Mononuclear cell (primary cell): ENCODE measurements at regions not wholly inside any gene's neighbourhood (a gene's known extent, or its start where the extent isn't known, plus 50 kb on each side); places are given as distances from the start of the nearest gene placed in this dataset.
"Not testable (repeated sequence)": the region's sequence is repeated elsewhere in the genome, so short reads cannot be mapped to it uniquely, and the experiment has no call there.

ENCODE experiments used
- H3K27me3 ChIP-seq: 2 replicates; pipeline ENCODE4 v1.6.0; 2011; ENCODE audit warnings: low read length, control low read depth; ENCODE audit not compliant: insufficient read depth
- H3K4me1 ChIP-seq: 2 replicates; pipeline ENCODE4 v1.5.1; 2011; ENCODE audit warnings: mild to moderate bottlenecking, low read length, control low read depth; ENCODE audit not compliant: insufficient read depth
- H3K4me3 ChIP-seq: 2 replicates; pipeline ENCODE4 v1.5.1; 2011; ENCODE audit warnings: mild to moderate bottlenecking, low read length, moderate library complexity
- H3K9me3 ChIP-seq: 2 replicates; pipeline ENCODE4 v1.5.1; 2011; ENCODE audit warnings: low read depth, mild to moderate bottlenecking, control low read depth, low read length

- H3K4me1 ChIP-seq: peaks cover 54% of the 10 kb centered on the region
These were observed 272.3 kb upstream of the AMIGO2 start for GRCh38 chr12:47352067-47352466.

DNA sequence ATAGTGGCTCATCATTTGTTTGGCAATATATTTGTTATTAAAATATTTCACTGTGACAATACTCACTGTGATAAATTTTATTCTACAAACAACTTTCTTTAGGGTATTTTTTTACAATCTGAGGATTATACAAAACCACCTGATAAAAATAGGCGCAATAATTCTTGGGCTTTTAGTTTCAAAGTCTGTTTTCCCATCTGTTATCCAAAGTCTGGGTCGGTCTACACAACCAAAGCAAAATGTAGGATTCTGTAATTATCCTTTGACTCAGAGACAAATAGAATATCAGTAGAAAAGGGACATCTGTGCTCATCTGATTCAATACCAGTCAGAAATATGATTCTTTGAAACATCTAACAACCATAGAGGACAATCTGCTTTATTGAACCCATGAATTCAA is 271.8 kb upstream of the AMIGO2 start:
- H3K9me3 ChIP-seq: no peaks in the 10 kb centered on the region
- peaks cover 52% of the 10 kb centered on the region for H3K4me1 ChIP-seq
- H3K27me3 ChIP-seq: no peaks in the 10 kb centered on the region
- no peak overlapping the region for H3K4me3 ChIP-seq

More at GRCh38 chr12:47352067-47352466, 272.3 kb upstream of the AMIGO2 start:
- Histone ChIP-seq H3K9me3 (no peaks in the 10 kb centered on the region), H3K27me3 (no peaks in the 10 kb centered on the region), H3K4me3 (no peak overlapping the region)

DNA sequence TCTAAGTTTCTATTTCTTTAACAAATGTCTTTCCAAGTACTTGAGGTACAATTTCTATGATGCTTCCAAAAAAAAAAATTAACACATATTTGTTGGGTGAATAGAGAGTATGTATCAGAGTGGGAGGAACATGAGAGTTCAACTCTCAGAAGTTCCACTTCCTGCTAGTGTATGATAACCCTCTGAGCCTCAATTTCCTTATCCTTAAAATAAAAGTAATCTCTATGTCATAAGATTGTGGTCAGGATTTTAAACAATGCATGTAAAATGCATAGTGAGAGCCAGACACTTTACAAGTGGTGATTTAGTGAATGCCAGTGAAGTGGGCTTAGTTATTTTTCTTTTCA is 270.3 kb upstream of the AMIGO2 start:
- no peaks in the 10 kb centered on the region for H3K27me3 ChIP-seq
- peaks cover 37% of the 10 kb centered on the region for H3K4me1 ChIP-seq
- no peaks in the 10 kb centered on the region for H3K9me3 ChIP-seq
- no peak overlapping the region for H3K4me3 ChIP-seq

DNA sequence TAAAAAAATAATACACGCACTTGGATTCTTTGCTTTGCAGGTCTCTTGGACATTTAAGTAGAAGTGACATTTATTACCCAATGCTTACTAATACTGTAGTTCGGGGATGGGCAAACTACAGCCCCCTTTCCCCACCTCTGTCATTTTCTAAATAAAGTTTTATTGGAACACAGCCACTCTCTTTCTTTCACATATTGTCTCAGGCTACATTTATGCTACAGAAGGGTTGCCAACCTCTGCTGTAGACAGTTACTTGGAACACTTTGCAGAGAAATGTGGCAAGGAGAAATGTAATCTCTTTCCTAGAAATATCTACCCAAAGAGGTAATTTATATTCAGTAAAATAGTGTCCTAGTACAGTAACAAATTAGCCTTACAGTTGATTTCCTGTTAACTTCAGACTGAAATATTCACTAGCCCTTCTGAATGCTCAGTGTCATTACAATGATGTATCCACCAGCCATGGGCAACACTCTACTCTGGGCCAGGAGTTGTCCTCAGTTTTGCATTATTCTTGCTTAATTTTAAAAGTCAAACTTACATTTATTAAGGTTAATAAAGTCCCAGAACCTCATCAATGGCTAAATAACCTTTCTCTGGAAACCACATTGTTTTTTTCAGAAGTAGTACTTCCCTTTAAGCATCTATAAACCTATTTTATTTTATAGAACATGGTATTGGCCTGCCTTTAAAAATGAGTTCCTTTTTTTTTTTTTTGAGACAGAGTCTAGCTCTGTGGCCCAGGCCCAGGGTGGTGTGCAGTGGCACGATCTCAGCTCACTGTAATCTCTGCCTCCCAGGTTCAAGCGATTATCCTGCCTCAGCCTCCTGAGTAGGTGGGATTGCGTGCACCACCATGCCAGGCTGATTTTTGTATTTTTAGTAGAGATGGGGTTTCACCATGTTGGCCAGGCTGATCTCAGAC is 269.6 kb upstream of the AMIGO2 start:
- no peaks in the 10 kb centered on the region for H3K27me3 ChIP-seq
- peaks cover 36% of the 10 kb centered on the region for H3K4me1 ChIP-seq
- no peaks in the 10 kb centered on the region for H3K9me3 ChIP-seq
- no peak overlapping the region for H3K4me3 ChIP-seq

- Histone ChIP-seq H3K4me1 (peaks cover 28% of the 10 kb centered on the region), H3K27me3 (no peaks in the 10 kb centered on the region), H3K4me3 (no peak overlapping the region), H3K9me3 (no peaks in the 10 kb centered on the region)
These were observed 268.4 kb upstream of the AMIGO2 start for GRCh38 chr12:47348206-47348605.

DNA sequence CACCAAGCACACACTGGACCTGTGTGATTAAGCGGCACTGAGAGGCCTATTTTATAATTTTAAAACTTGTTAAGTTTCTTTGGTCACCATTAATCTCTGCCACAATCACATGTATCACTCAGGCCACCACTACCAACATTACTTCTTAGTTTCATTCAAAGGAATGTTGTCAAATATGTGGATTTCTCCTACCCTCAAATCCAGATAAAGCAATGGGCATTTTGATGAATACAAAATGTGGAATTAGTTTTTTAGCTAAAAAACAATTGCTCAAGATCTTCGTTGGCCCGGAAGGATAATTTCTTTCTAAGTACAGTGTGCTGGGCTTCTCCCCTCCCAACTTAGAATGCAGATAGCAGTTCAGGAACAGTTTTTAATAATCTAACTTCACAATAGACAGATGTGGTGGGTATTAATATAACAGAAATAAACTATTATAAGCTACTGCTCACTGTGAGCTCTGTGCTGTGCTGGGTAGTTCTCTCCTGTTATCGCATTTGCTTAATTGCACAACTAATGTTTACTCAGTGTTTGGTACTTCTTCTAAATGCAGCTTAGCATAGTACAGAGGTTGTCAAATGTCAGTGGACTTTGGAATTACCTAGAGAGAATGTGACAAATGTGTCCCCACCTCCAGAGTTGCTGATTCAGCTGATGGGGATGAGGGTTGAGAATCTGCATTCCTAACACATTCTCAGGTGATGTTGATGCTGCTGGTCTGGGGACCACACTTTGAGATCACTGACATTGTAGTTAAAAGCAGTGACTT is 266.7 kb upstream of the AMIGO2 start:
- Histone ChIP-seq H3K4me1 (peaks cover 28% of the 10 kb centered on the region), H3K9me3 (no peaks in the 10 kb centered on the region), H3K27me3 (no peaks in the 10 kb centered on the region)

GRCh38 chr12:47343684-47344567 is 264.2 kb upstream of the AMIGO2 start:
- no peaks in the 10 kb centered on the region for H3K27me3 ChIP-seq
- peaks cover 7% of the 10 kb centered on the region for H3K4me1 ChIP-seq
- H3K4me3 ChIP-seq: no peak overlapping the region
- H3K9me3 ChIP-seq: no peaks in the 10 kb centered on the region

More for the DNA sequence above, 266.7 kb upstream of the AMIGO2 start:
- H3K4me3 ChIP-seq: no peak overlapping the region

- Histone ChIP-seq H3K4me3 (no peak overlapping the region), H3K9me3 (no peaks in the 10 kb centered on the region), H3K27me3 (no peaks in the 10 kb centered on the region), H3K4me1 (no peaks in the 10 kb centered on the region)
These were observed 260.8 kb upstream of the AMIGO2 start for GRCh38 chr12:47340411-47341015.

DNA sequence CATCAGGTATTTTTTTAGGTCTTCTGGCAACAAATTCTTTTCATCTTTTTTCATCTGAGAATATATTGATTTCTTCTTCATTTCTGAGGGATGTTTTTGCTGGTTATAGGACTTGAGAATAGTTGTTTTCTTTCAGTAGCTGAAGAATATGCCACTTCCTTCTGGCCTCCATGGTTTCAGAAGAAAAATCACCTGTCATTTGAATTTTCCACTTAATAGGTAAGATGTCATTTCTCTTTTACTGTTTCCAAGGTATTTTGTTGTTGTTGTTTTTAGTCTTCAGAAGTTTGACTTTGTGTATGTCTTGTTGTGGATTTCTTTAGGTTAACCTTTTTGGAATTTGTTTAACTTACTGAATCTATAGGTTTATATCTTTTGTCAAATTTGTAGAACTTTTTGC is 257.8 kb upstream of the AMIGO2 start:
- Histone ChIP-seq H3K4me3 (no peak overlapping the region), H3K9me3 (no peaks in the 10 kb centered on the region), H3K27me3 (no peaks in the 10 kb centered on the region), H3K4me1 (no peaks in the 10 kb centered on the region)

DNA sequence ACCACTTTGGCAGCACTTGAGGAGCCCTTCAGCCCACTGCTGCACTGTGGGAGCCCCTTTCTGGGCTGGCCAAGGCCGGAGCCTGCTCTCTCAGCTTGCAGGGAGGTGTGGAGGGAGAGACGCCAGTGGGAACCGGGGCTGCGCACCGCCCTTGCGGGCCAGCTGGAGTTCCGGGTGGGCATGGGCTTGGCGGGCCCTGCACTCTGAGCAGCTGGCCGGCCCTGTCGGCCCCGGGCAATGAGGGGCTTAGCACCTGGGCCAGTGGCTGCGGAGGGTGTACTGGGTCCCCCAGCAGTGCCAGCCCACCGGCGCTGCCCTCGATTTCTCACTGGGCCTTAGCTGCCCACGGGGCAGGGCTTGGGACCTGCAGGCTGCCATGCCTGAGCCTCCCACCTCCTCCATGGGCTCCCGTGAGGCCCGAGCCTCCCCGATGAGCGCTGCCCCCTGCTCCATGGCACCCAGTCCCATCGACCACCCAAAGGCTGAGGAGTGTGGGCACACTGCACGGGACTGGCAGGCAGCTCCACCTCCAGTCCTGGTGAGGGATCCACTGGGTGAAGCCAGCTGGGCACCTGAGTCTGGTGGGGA is 253.6 kb upstream of the AMIGO2 start:
- not testable (repeated sequence) for H3K4me1 ChIP-seq, H3K4me3 ChIP-seq, H3K9me3 ChIP-seq, H3K27me3 ChIP-seq

DNA sequence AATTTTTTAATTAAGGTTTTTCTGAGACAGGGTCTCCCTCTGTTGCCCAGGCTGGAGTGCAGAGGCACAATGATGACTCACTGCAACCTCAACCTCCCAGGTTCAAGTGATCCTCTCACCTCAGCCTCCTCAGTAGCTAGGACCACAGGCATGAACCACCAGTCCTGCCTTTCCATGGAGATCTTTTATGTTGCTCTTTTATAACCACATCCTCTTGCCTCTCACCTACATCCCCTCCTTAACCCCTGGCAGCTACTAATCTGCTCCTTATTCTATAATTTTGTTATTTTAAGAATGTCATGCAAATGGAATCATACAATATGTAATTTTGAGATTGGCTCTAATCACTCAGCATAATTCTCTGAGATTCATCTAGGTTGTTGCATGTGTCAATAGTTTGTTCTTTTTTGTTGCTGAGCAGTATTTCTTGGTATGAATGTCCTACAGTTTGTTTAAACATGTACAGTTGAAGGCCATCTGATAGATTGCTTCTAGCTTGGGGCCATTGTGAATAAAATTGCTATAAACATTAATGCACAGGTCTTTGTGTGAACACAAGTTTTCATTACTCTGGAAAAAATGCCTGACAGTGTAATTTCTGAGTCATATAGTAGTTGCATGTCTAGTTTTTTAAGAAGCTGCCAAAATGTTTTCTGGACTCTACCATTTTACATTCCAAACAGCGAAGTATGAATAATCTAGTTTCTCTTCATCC is 249.2 kb upstream of the AMIGO2 start:
- Histone ChIP-seq H3K9me3 (no peaks in the 10 kb centered on the region), H3K4me3 (no peak overlapping the region), H3K27me3 (no peaks in the 10 kb centered on the region)

DNA sequence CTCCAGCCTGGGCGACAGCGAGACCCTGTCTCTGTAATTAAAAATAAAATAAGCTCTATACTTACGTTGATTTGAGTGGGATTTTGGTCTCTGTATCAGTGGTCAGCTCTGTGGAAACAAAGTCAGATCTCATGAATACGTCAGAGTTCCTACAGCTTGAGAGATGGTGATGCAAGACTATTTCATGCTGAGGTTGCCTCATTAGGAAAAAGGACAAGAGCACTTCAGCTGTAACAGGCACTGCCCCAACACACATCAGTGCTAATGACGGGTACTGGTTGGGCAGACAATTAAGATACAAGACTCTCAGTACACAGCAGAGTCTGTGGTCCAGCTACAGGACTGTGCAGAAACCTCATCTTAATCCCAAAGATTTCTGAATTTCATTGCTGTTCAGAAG is 246.4 kb upstream of the AMIGO2 start:
- Histone ChIP-seq H3K4me3 (no peak overlapping the region), H3K4me1 (no peaks in the 10 kb centered on the region)

More for the DNA sequence above, 249.2 kb upstream of the AMIGO2 start:
- H3K4me1 ChIP-seq: no peaks in the 10 kb centered on the region

GRCh38 chr12:47323802-47324201 is 244.0 kb upstream of the AMIGO2 start:
- Histone ChIP-seq H3K27me3 (no peaks in the 10 kb centered on the region), H3K4me3 (no peak overlapping the region), H3K4me1 (no peaks in the 10 kb centered on the region), H3K9me3 (no peaks in the 10 kb centered on the region)

More for the DNA sequence above, 246.4 kb upstream of the AMIGO2 start:
- Histone ChIP-seq H3K9me3 (no peaks in the 10 kb centered on the region), H3K27me3 (no peaks in the 10 kb centered on the region)

DNA sequence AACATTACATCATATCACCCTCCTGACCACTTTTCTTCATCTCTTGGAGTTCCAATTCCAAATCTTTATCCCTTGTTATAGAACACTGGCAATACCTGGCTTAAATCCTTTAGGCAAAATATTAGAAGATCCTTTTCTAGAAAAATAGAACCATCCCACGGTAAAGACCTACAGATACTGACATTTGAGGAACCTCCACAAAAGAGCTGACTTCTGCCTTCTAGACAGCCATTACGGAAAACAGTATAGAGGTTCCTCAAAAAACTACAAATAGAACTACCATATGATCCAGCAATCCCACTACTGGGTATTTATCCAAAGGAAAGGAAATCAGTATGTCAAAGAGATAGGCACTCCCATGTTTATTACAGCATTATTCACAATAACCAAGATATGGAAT is 241.7 kb upstream of the AMIGO2 start:
- peaks cover 10% of the 10 kb centered on the region for H3K4me1 ChIP-seq
- no peaks in the 10 kb centered on the region for H3K9me3 ChIP-seq
- no peaks in the 10 kb centered on the region for H3K27me3 ChIP-seq
- H3K4me3 ChIP-seq: no peak overlapping the region
